Neural cell (in vitro differentiated cells): ENCODE measurements at regions not wholly inside any gene's neighbourhood (a gene's known extent, or its start where the extent isn't known, plus 50 kb on each side); places are given as distances from the start of the nearest gene placed in this dataset.

Experiments used
- H2AFZ ChIP-seq: fragments of 200-600, 300-800 bp; sonication (generic), shearing (Covaris generic); 2 replicates; pipeline ENCODE4 v1.6.0; 2014; ENCODE audit warnings: low read depth, mild to moderate bottlenecking, antibody characterized with exemption, low read length, moderate library complexity
- H3F3A ChIP-seq: fragments of 200-600 bp; shearing (Covaris generic); 2 replicates; pipeline ENCODE4 v1.6.1; 2016; ENCODE audit warnings: mild to moderate bottlenecking, moderate library complexity, mixed read lengths, antibody characterized with exemption, low read length; ENCODE audit not compliant: insufficient read depth, poor library complexity, severe bottlenecking
- H3K27ac ChIP-seq: fragments of 200-600, 300-800 bp; sonication (generic), shearing (Covaris generic); 2 replicates; pipeline ENCODE4 v1.5.1; 2014; ENCODE audit warnings: mild to moderate bottlenecking, low read length, moderate library complexity
- H3K27me3 ChIP-seq: fragments of 300-800, 200-600 bp; sonication (generic), shearing (Covaris generic); 2 replicates; pipeline ENCODE4 v1.6.0; 2014; ENCODE audit warnings: mild to moderate bottlenecking, low read depth, low read length, moderate library complexity; ENCODE audit not compliant: insufficient read depth
- H3K36me3 ChIP-seq: fragments of 300-800, 200-600 bp; sonication (generic), shearing (Covaris generic); 2 replicates; pipeline ENCODE4 v1.5.1; 2014; ENCODE audit warnings: mild to moderate bottlenecking, antibody characterized with exemption, low read length, moderate library complexity; ENCODE audit not compliant: insufficient read depth
- H3K4me2 ChIP-seq: fragments of 300-800, 200-600 bp; sonication (generic), shearing (Covaris generic); 2 replicates; pipeline ENCODE4 v1.6.0; 2014; ENCODE audit warnings: mild to moderate bottlenecking, low read length
- H3K4me3 ChIP-seq: fragments of 300-800, 200-600 bp; sonication (generic), shearing (Covaris generic); 2 replicates; pipeline ENCODE4 v1.5.1; 2014; ENCODE audit warnings: mild to moderate bottlenecking, low read length, moderate library complexity
- H3K79me2 ChIP-seq: fragments of 200-600 bp; shearing (Covaris generic); replicated peaks from 2 replicates; pipeline ENCODE4 v1.6.0; 2014; ENCODE audit warnings: mild to moderate bottlenecking, low read length, moderate library complexity; ENCODE audit not compliant: insufficient read depth
- H3K9ac ChIP-seq: fragments of 300-800, 200-600 bp; sonication (generic), shearing (Covaris generic); 2 replicates; pipeline ENCODE4 v1.6.1; 2016; ENCODE audit warnings: mild to moderate bottlenecking, low read length, mixed read lengths
- H3K9me2 ChIP-seq: fragments of 200-600 bp; shearing (Covaris generic); 2 replicates; pipeline ENCODE4 v1.6.1; 2016; ENCODE audit warnings: mild to moderate bottlenecking, low read length, mixed read lengths; ENCODE audit not compliant: insufficient read depth
- H3K9me3 ChIP-seq: fragments of 200-600, 300-800 bp; sonication (generic), shearing (Covaris generic); 2 replicates; pipeline ENCODE4 v1.6.1; 2016; ENCODE audit warnings: mild to moderate bottlenecking, mixed run types, low read length, moderate library complexity, mixed read lengths
- H4K20me1 ChIP-seq: fragments of 200-600 bp; shearing (Covaris generic); 2 replicates; pipeline ENCODE4 v1.6.1; 2016; ENCODE audit warnings: mild to moderate bottlenecking, mixed run types; ENCODE audit not compliant: insufficient read depth
- EP300 ChIP-seq: fragments of 450-650 bp; conservative IDR thresholded peaks from 2 replicates; pipeline ENCODE4 v1.6.1; 2014; ENCODE audit warnings: antibody characterized with exemption, mild to moderate bottlenecking, moderate library complexity; ENCODE audit not compliant: poor library complexity, severe bottlenecking
- EZH2 ChIP-seq: fragments of 200-600, 300-800 bp; shearing (Covaris generic), sonication (generic); IDR thresholded peaks from 2 replicates; pipeline ENCODE4 v1.6.1; 2014; ENCODE audit warnings: antibody characterized with exemption, low read length, borderline replicate concordance, mild to moderate bottlenecking; ENCODE audit not compliant: insufficient read depth, poor library complexity, severe bottlenecking
- MXI1 ChIP-seq: fragments of 450-650 bp; conservative IDR thresholded peaks from 2 replicates; pipeline ENCODE4 v1.6.1; 2014; ENCODE audit warnings: antibody characterized with exemption, mild to moderate bottlenecking; ENCODE audit not compliant: poor library complexity, severe bottlenecking
- POLR2AphosphoS5 ChIP-seq: IDR thresholded peaks from 2 replicates; pipeline ENCODE4 v1.6.1; 2012
- RAD21 ChIP-seq: fragments of 450-650 bp; conservative IDR thresholded peaks from 2 replicates; pipeline ENCODE4 v1.6.1; 2014; ENCODE audit warnings: antibody characterized with exemption, mild to moderate bottlenecking, moderate library complexity
- SMC3 ChIP-seq: fragments of 450-650 bp; conservative IDR thresholded peaks from 2 replicates; pipeline ENCODE4 v1.6.1; 2014; ENCODE audit warnings: antibody characterized with exemption, mild to moderate bottlenecking, moderate library complexity; ENCODE audit not compliant: poor library complexity
- TAF1 ChIP-seq: IDR thresholded peaks from 2 replicates; pipeline ENCODE4 v1.6.1; 2012; ENCODE audit warnings: low read depth
- TF ChIP-seq, protein P1 (sequence below): fragments of 450-650 bp; IDR thresholded peaks from 2 replicates; pipeline ENCODE4 v1.5.1; 2014; ENCODE audit warnings: antibody characterized with exemption, mild to moderate bottlenecking, moderate library complexity; ENCODE audit not compliant: poor library complexity, severe bottlenecking
- TF ChIP-seq, protein P2 (sequence below): IDR thresholded peaks from 2 replicates; pipeline ENCODE4 v1.6.1; 2012; ENCODE audit warnings: borderline replicate concordance

DNA sequence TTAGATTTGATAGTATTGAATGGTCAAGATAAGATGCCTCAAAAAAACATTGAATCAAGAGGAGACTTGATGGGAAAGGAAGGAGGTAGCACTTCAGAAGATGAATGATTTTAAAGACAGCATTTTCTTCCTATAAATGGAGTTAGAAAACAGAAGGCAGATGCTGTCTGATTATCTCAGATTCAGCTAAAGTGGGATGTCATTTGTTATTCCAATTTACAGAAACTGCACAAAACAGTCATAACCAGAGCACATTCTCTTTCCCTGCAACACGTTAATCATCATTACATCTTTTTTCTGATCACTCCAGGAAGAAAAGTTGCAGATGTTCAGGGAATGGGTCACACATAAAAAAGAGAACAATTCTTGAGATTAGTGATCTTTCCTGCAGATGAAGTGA, 1141.8 kb downstream of the SI start:
- TF ChIP-seq, protein P1, sequence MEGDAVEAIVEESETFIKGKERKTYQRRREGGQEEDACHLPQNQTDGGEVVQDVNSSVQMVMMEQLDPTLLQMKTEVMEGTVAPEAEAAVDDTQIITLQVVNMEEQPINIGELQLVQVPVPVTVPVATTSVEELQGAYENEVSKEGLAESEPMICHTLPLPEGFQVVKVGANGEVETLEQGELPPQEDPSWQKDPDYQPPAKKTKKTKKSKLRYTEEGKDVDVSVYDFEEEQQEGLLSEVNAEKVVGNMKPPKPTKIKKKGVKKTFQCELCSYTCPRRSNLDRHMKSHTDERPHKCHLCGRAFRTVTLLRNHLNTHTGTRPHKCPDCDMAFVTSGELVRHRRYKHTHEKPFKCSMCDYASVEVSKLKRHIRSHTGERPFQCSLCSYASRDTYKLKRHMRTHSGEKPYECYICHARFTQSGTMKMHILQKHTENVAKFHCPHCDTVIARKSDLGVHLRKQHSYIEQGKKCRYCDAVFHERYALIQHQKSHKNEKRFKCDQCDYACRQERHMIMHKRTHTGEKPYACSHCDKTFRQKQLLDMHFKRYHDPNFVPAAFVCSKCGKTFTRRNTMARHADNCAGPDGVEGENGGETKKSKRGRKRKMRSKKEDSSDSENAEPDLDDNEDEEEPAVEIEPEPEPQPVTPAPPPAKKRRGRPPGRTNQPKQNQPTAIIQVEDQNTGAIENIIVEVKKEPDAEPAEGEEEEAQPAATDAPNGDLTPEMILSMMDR = no peak
- TF ChIP-seq SMC3 (no peak), POLR2AphosphoS5 (no peak), TAF1 (no peak), RAD21 (no peak), EZH2 (no peak), MXI1 (no peak), EP300 (no peak)
- TF ChIP-seq, protein P2, sequence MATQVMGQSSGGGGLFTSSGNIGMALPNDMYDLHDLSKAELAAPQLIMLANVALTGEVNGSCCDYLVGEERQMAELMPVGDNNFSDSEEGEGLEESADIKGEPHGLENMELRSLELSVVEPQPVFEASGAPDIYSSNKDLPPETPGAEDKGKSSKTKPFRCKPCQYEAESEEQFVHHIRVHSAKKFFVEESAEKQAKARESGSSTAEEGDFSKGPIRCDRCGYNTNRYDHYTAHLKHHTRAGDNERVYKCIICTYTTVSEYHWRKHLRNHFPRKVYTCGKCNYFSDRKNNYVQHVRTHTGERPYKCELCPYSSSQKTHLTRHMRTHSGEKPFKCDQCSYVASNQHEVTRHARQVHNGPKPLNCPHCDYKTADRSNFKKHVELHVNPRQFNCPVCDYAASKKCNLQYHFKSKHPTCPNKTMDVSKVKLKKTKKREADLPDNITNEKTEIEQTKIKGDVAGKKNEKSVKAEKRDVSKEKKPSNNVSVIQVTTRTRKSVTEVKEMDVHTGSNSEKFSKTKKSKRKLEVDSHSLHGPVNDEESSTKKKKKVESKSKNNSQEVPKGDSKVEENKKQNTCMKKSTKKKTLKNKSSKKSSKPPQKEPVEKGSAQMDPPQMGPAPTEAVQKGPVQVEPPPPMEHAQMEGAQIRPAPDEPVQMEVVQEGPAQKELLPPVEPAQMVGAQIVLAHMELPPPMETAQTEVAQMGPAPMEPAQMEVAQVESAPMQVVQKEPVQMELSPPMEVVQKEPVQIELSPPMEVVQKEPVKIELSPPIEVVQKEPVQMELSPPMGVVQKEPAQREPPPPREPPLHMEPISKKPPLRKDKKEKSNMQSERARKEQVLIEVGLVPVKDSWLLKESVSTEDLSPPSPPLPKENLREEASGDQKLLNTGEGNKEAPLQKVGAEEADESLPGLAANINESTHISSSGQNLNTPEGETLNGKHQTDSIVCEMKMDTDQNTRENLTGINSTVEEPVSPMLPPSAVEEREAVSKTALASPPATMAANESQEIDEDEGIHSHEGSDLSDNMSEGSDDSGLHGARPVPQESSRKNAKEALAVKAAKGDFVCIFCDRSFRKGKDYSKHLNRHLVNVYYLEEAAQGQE = no peak
- no peaks in the 10 kb centered on the region for H3K79me2 ChIP-seq
- H3K9me3 ChIP-seq = no peaks in the 10 kb centered on the region
- H4K20me1 ChIP-seq = no peaks in the 10 kb centered on the region
- H3K27ac ChIP-seq = no peak overlapping the region
- no peaks in the 10 kb centered on the region for H3K36me3 ChIP-seq
- no peak overlapping the region for H3K4me2 ChIP-seq
- H2AFZ ChIP-seq = no peak overlapping the region
- no peaks in the 10 kb centered on the region for H3K27me3 ChIP-seq
- H3K4me3 ChIP-seq = no peak overlapping the region
- H3K9ac ChIP-seq = no peak overlapping the region
- H3F3A ChIP-seq = no peaks in the 10 kb centered on the region
- no peaks in the 10 kb centered on the region for H3K9me2 ChIP-seq

DNA sequence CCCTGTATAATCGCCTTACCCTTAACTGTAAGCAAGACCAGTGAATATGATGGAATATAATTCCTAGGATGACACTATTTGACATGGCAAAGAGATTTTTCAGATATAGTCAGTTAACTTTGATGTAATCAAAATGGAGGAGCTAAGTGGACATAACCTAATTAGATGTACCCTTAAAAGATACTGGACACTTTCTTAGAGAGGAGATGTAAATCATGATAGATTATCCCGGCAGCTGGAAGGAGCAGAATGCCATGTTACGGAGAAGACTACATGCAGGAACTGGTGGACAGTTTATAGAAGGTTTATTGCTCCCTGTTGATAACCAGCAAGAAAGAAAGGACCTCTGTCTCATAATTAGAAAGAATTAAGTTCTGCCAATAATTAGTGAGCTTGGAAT, 1142.9 kb downstream of the SI start:
- Histone ChIP-seq H3K9ac (no peak overlapping the region), H3K4me2 (no peak overlapping the region), H3K9me2 (no peaks in the 10 kb centered on the region), H3K27ac (no peak overlapping the region), H3K27me3 (no peaks in the 10 kb centered on the region), H4K20me1 (no peaks in the 10 kb centered on the region), H3K9me3 (no peaks in the 10 kb centered on the region), H3K79me2 (no peaks in the 10 kb centered on the region), H3K4me3 (no peak overlapping the region), H3K36me3 (no peaks in the 10 kb centered on the region), H3F3A (no peaks in the 10 kb centered on the region), H2AFZ (no peak overlapping the region)
- no peak for TF ChIP-seq EZH2
- TF ChIP-seq RAD21 = no peak
- no peak for TF ChIP-seq SMC3
- TF ChIP-seq EP300 = no peak
- TF ChIP-seq, protein P2 = no peak
- no peak for TF ChIP-seq POLR2AphosphoS5
- TF ChIP-seq, protein P1 = no peak
- TF ChIP-seq TAF1 = no peak
- no peak for TF ChIP-seq MXI1
